Activated T-helper 2 cell treated with anti-CD3 and anti-CD28 coated beads, Interferon-gamma antibody, Interleukin-2, Interleukin-4, amounts not matched to agents 10 μg/mL and 5 μg/mL and 100 μg/mL, durations not matched to agents 14 hours and 24 hours and 36 hours (primary cell): ENCODE measurements at regions not wholly inside any gene's neighbourhood (a gene's known extent, or its start where the extent isn't known, plus 50 kb on each side); places are given as distances from the start of the nearest gene placed in this dataset.

Source experiments
- DNase-seq: peaks from one replicate; pipeline ENCODE4 v3.0.0; 2021; ENCODE audit warnings: low spot score
- H3K27ac Mint-ChIP-seq: one replicate; pipeline ENCODE4 v1.8.0; 2021; ENCODE audit warnings: mixed read lengths
- H3K27me3 Mint-ChIP-seq: one replicate; pipeline ENCODE4 v1.8.0; 2021; ENCODE audit warnings: low read depth, mixed read lengths
- H3K36me3 Mint-ChIP-seq: one replicate; pipeline ENCODE4 v1.8.0; 2021; ENCODE audit warnings: low read depth, mixed read lengths
- H3K4me1 Mint-ChIP-seq: one replicate; pipeline ENCODE4 v1.8.0; 2021; ENCODE audit warnings: low read depth, mixed read lengths
- H3K4me3 Mint-ChIP-seq: one replicate; pipeline ENCODE4 v1.8.0; 2021; ENCODE audit warnings: low read depth, mild to moderate bottlenecking, moderate library complexity, mixed read lengths
- H3K9me3 Mint-ChIP-seq: one replicate; pipeline ENCODE4 v1.8.0; 2021; ENCODE audit warnings: mixed read lengths
- intact Hi-C: fragments of 100-400 bp; cut with micrococcal nuclease; formaldehyde crosslinking; loops from one replicate; pipeline ENCODE4 v1.15.1; 2023

DNA sequence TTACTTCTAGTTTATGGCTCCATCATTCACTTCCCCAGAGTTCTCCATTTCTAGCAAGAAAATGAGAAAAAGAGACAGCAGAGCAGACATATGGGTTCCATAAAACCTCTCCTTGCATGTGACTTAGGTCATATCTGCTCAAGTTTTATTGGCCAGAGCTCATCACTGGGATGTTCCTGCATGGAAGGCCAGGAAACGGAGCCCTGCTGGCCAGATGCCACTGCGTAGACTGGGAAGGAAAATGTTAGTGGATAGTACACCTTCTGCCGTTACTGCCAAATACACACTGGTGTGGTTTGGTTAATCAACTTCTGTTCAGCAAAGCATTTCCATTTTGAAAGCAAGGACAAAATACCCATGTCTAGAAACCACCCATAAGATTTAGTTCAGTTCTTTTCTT is 220.6 kb upstream of the TSHZ2 start:
- Mint-ChIP-seq H3K9me3 (no peaks in the 10 kb centered on the region), H3K27ac (no peak overlapping the region), H3K36me3 (no peaks in the 10 kb centered on the region), H3K27me3 (no peaks in the 10 kb centered on the region), H3K4me3 (no peak overlapping the region), H3K4me1 (no peaks in the 10 kb centered on the region)
- no peak for DNase-seq
- intact Hi-C loops = no loop called here

DNA sequence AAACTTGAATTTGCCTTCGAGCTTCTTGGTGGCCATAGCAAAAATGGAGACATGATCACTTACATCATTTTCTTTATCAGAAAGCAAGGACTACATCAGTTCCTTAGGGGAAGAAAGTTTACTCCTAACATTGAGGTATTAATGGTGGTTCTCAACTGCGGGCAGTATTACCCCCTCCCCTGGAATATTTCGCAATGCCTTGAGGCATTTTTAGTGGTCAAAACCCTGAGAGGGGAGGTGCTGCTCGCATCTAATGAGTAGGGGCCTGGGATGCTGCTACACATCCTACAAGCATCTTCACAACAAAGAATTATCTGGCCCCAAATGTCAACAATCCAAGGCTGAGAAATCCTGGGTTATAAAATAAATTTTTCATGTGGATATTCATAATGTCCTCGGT is 222.2 kb upstream of the TSHZ2 start:
- H3K27me3 Mint-ChIP-seq = no peaks in the 10 kb centered on the region
- H3K4me3 Mint-ChIP-seq = no peak overlapping the region
- H3K36me3 Mint-ChIP-seq = no peaks in the 10 kb centered on the region
- intact Hi-C loops = no loop called here
- no peak for DNase-seq
- H3K4me1 Mint-ChIP-seq = no peaks in the 10 kb centered on the region
- no peaks in the 10 kb centered on the region for H3K9me3 Mint-ChIP-seq
- no peak overlapping the region for H3K27ac Mint-ChIP-seq

- Mint-ChIP-seq H3K27ac (no peak overlapping the region), H3K4me3 (no peak overlapping the region), H3K27me3 (no peaks in the 10 kb centered on the region), H3K4me1 (no peaks in the 10 kb centered on the region), H3K36me3 (no peaks in the 10 kb centered on the region), H3K9me3 (no peaks in the 10 kb centered on the region)
- no peak for DNase-seq
- intact Hi-C loops = no loop called here
These were observed 223.2 kb upstream of the TSHZ2 start for GRCh38 chr20:52748990-52749389.

DNA sequence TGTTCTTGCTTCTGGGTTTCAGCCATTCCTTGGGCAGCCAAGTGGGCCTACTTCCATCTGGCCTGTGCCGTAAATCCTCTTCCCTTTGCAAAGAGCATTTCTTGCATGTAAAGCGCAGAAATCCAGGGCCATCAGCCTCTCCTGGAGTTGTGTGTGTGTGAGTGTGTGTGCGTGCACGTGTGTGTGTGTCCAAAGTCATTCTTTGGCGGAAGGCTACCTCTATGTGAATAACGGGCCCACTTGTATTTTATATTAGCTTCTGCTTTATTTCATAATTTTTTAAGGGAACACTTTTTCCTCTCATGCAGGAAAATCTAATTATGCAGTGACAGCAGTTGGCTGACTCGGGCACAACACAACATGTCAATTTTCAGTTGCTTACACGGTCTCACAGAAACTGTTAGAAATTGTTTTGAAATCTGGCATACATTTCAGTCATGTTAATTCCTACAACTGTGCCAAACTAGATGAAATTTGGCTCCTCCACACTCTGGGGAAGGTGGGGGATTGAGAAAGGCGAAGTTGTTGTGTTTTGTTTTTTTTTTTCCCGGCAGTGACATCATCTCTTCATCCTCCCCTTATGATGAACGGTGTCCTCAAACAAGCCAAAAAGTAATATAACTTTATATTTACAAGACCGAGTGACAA is 223.7 kb upstream of the TSHZ2 start:
- DNase-seq = no peak
- no peaks in the 10 kb centered on the region for H3K4me1 Mint-ChIP-seq
- H3K4me3 Mint-ChIP-seq = no peak overlapping the region
- no peaks in the 10 kb centered on the region for H3K9me3 Mint-ChIP-seq
- intact Hi-C loops = no loop called here
- H3K27me3 Mint-ChIP-seq = no peaks in the 10 kb centered on the region
- no peaks in the 10 kb centered on the region for H3K36me3 Mint-ChIP-seq
- H3K27ac Mint-ChIP-seq = no peak overlapping the region

DNA sequence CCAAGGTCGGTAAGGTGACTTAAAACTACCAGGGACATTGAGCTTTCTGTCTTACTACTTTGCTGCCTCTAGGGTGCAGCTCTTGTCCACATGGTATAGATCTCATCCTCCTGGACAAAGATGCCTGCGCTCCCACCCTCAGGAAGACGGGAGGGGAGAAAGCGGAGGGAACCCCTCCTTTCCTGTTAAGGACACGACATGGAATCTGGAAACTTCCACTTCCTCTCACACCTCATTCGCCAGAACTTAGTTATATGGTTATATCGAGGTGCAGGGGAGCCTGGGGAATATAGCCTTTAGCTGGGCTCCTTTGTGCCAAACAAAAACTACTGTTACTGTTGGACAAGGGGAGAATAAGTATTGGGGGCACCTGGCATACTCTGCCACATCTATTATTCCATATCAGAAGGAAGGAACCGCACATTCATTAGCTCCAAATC is 224.3 kb upstream of the TSHZ2 start:
- no peak overlapping the region for H3K27ac Mint-ChIP-seq
- intact Hi-C loops = no loop called here
- H3K27me3 Mint-ChIP-seq = no peaks in the 10 kb centered on the region
- H3K36me3 Mint-ChIP-seq = no peaks in the 10 kb centered on the region
- no peak for DNase-seq
- H3K9me3 Mint-ChIP-seq = no peaks in the 10 kb centered on the region
- H3K4me3 Mint-ChIP-seq = no peak overlapping the region
- no peaks in the 10 kb centered on the region for H3K4me1 Mint-ChIP-seq

DNA sequence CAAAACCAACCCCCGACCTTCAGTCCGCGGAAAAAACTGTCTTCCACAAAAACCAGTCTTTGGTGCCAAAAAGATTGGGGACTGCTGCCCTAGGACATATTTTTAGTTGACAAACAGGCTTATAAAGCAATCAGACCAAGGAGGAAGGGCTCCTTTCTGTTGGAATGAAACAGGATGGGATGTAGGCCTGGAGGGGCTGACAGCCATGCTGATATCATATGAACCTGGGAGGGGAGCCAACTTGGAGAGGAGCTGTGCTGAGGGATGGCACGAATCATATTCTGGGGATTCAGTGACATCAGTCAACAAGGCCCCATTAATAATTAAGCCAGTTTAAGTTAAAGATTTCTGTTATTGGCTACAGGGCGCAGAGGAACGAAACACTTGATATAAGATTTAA is 225.4 kb upstream of the TSHZ2 start:
- intact Hi-C loops = no loop called here
- H3K36me3 Mint-ChIP-seq = no peaks in the 10 kb centered on the region
- H3K9me3 Mint-ChIP-seq = no peaks in the 10 kb centered on the region
- H3K27ac Mint-ChIP-seq = no peak overlapping the region
- H3K4me1 Mint-ChIP-seq = no peaks in the 10 kb centered on the region
- no peak overlapping the region for H3K4me3 Mint-ChIP-seq
- DNase-seq = no peak
- no peaks in the 10 kb centered on the region for H3K27me3 Mint-ChIP-seq

GRCh38 chr20:52746190-52746589 is 226.0 kb upstream of the TSHZ2 start:
- Mint-ChIP-seq H3K9me3 (no peaks in the 10 kb centered on the region), H3K4me3 (no peak overlapping the region), H3K27ac (no peak overlapping the region), H3K4me1 (no peaks in the 10 kb centered on the region), H3K27me3 (peaks cover under 1% of the 10 kb centered on the region), H3K36me3 (no peaks in the 10 kb centered on the region)
- DNase-seq = no peak
- intact Hi-C loops = no loop called here

GRCh38 chr20:52744441-52744840 is 227.7 kb upstream of the TSHZ2 start:
- DNase-seq = no peak
- peaks cover 2% of the 10 kb centered on the region for H3K27me3 Mint-ChIP-seq
- no peaks in the 10 kb centered on the region for H3K4me1 Mint-ChIP-seq
- H3K36me3 Mint-ChIP-seq = no peaks in the 10 kb centered on the region
- no peak overlapping the region for H3K4me3 Mint-ChIP-seq
- intact Hi-C loops = no loop called here
- H3K9me3 Mint-ChIP-seq = no peaks in the 10 kb centered on the region
- H3K27ac Mint-ChIP-seq = no peak overlapping the region

DNA sequence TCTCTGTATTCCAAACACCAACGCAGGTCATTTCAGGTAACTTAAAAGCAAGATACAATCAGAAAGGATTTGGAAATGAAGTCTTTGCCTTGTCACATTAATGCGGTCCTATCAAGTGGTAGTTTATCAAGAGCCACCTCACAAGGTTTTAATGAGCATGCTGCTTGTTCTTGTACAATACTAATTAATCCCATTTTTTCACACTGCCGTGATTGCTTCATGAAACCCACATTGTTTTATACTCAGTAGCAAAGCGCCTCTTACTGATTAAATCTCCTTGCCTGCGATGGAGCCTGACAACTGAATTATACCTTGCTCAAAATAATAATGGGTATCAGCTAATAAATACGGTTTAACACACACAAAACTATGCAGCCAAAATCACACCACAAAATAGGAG is 234.1 kb upstream of the TSHZ2 start:
- intact Hi-C loops = no loop called here

DNA sequence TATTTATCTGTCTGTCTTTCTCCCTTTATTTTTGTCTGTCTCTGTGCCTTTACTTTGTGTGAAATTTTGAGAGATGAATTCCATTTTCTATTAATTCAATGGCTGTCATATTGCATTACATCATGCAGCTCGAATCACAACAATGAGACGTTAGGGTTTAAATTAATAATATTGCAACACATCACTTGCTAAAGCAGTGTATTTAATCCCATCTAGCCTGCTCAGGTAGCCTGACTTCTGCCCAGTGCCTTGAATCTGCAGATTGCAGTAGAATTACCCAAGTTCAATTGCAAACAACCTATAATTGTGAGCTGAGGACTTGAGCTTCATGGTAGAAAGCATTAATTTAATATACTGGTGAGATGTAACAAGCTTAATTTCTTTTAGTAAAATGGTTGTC is 235.7 kb upstream of the TSHZ2 start:
- no peak for DNase-seq
- Mint-ChIP-seq H3K4me1 (no peaks in the 10 kb centered on the region), H3K27ac (no peak overlapping the region), H3K4me3 (no peak overlapping the region), H3K36me3 (no peaks in the 10 kb centered on the region), H3K27me3 (peaks cover 2% of the 10 kb centered on the region), H3K9me3 (no peaks in the 10 kb centered on the region)
- intact Hi-C loops = no loop called here

More for the DNA sequence above, 234.1 kb upstream of the TSHZ2 start:
- Mint-ChIP-seq H3K4me1 (no peaks in the 10 kb centered on the region), H3K27ac (no peak overlapping the region), H3K4me3 (no peak overlapping the region), H3K36me3 (no peaks in the 10 kb centered on the region), H3K27me3 (peaks cover 2% of the 10 kb centered on the region), H3K9me3 (no peaks in the 10 kb centered on the region)
- DNase-seq = no peak

DNA sequence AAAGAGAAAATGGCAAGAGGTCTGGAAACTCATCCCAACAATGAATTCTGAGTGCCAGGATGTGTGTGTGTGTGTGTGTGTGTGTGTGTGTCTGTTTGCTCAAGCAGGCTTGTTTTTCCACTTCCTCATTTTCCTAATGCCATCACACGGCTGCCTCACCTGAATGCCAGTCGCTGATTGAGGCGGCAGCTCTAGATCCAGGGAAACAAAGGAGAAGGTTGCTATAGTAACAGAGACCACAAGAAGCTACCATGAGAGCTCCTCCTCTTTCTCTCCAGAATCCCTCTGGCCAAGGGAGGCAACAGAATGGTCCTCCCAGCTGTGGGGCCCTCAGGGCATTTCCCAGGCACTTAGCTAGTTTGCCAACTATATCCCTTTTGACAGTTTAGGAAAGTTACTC is 241.1 kb upstream of the TSHZ2 start:
- no peak overlapping the region for H3K4me3 Mint-ChIP-seq
- intact Hi-C loops = no loop called here
- DNase-seq = no peak
- H3K27me3 Mint-ChIP-seq = no peaks in the 10 kb centered on the region
- no peaks in the 10 kb centered on the region for H3K4me1 Mint-ChIP-seq
- H3K9me3 Mint-ChIP-seq = peaks cover 7% of the 10 kb centered on the region
- no peak overlapping the region for H3K27ac Mint-ChIP-seq
- H3K36me3 Mint-ChIP-seq = no peaks in the 10 kb centered on the region

DNA sequence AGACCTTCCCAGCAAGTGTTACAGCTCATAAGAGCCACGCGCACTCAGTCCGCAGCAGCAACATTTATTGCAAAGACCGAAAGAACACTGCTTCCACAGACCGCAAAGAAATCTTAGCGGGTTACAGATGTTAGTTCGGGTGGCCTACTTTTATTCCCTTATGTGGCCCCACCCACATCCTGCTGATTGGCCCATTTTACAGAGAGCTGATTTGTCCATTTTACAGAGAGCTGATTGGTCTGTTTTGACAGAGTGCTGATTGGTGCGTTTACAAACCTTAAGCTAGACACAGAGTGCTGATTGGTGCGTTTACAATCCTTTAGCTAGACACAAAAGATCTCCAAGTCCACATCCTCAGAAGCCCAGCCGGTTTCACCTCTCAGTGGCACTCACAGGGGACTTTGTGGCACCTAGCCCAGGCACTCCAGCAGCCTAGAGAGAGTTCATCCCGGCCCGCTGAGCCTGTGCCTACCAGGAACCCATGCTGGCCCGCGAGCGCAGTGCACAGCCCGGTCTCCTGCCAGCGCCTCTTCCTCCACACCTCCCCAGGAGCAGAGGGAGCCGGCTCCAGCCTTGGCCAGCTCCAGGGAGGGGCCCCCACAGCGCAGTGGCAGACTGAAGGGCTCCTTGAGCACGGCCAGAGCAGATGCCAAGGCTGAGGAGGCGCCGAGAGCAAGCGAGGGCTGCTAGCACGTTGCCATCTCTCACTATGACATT is 244.3 kb upstream of the TSHZ2 start:
- no peak for DNase-seq
- H3K27ac Mint-ChIP-seq = no peak overlapping the region
- no peaks in the 10 kb centered on the region for H3K27me3 Mint-ChIP-seq
- H3K36me3 Mint-ChIP-seq = no peaks in the 10 kb centered on the region
- peaks cover 7% of the 10 kb centered on the region for H3K9me3 Mint-ChIP-seq
- intact Hi-C loops = no loop called here
- no peaks in the 10 kb centered on the region for H3K4me1 Mint-ChIP-seq
- H3K4me3 Mint-ChIP-seq = no peak overlapping the region

- no peak for DNase-seq
- intact Hi-C loops = no loop called here
- Mint-ChIP-seq H3K4me1 (no peaks in the 10 kb centered on the region), H3K36me3 (no peaks in the 10 kb centered on the region), H3K4me3 (no peak overlapping the region), H3K27me3 (peaks cover 1% of the 10 kb centered on the region), H3K9me3 (peaks cover 7% of the 10 kb centered on the region), H3K27ac (no peak overlapping the region)
These were observed 247.6 kb upstream of the TSHZ2 start for GRCh38 chr20:52724541-52724940.
